GM23338 (cell line): ENCODE measurements at regions not wholly inside any gene's neighbourhood (a gene's known extent, or its start where the extent isn't known, plus 50 kb on each side); places are given as distances from the start of the nearest gene placed in this dataset.

Experiments
- ATAC-seq: fragments of 200-7000 bp; cut with Tn5 transposase; 3 replicates; pipeline ENCODE4 v1.9.1; 2020
- DNase-seq: peaks from one replicate; pipeline ENCODE4 v3.0.0-alpha.2; 2015; ENCODE audit warnings: low spot score
- H2AFZ ChIP-seq: fragments of 200-600 bp; sonication (generic); 2 replicates; pipeline ENCODE4 v1.8.0; 2016; ENCODE audit warnings: antibody characterized with exemption, mild to moderate bottlenecking, moderate library complexity
- H3F3A ChIP-seq: fragments of 200-600 bp; sonication (generic); replicated peaks from 2 replicates; pipeline ENCODE4 v1.8.0; 2017; ENCODE audit warnings: antibody characterized with exemption, mixed run types, low read depth
- H3K27ac ChIP-seq: fragments of 200-600 bp; sonication (generic); 2 replicates; pipeline ENCODE4 v1.6.1; 2016; ENCODE audit warnings: low read depth
- H3K27me3 ChIP-seq: fragments of 200-600 bp; sonication (generic); 2 replicates; pipeline ENCODE4 v1.8.0; 2016; ENCODE audit warnings: mild to moderate bottlenecking, mixed run types, moderate library complexity; ENCODE audit not compliant: insufficient read depth
- H3K36me3 ChIP-seq: fragments of 200-600 bp; sonication (generic); 2 replicates; pipeline ENCODE4 v1.8.0; 2016; ENCODE audit warnings: mild to moderate bottlenecking; ENCODE audit not compliant: insufficient read depth
- H3K4me1 ChIP-seq: fragments of 200-600 bp; sonication (generic); 2 replicates; pipeline ENCODE4 v1.8.0; 2016; ENCODE audit warnings: mild to moderate bottlenecking, moderate library complexity; ENCODE audit not compliant: insufficient read depth
- H3K4me2 ChIP-seq: fragments of 200-600 bp; sonication (generic); 2 replicates; pipeline ENCODE4 v1.7.1; 2017; ENCODE audit warnings: mixed run types
- H3K4me3 ChIP-seq: fragments of 200-600 bp; sonication (generic); 2 replicates; pipeline ENCODE4 v1.6.1; 2016; ENCODE audit warnings: mixed run types
- H3K79me2 ChIP-seq: fragments of 200-600 bp; sonication (generic); replicated peaks from 2 replicates; pipeline ENCODE4 v1.8.0; 2017; ENCODE audit warnings: mild to moderate bottlenecking; ENCODE audit not compliant: insufficient read depth
- H3K9me2 ChIP-seq: fragments of 200-600 bp; sonication (generic); 2 replicates; pipeline ENCODE4 v1.8.0; 2017; ENCODE audit not compliant: insufficient read depth
- H4K20me1 ChIP-seq: fragments of 200-600 bp; sonication (generic); replicated peaks from 2 replicates; pipeline ENCODE4 v1.8.0; 2017; ENCODE audit warnings: mild to moderate bottlenecking; ENCODE audit not compliant: insufficient read depth
- H3K27ac Mint-ChIP-seq: 2 replicates; pipeline ENCODE4 v1.8.0; 2020; ENCODE audit warnings: inconsistent platforms, mild to moderate bottlenecking, moderate library complexity, mixed read lengths
- H3K27me3 Mint-ChIP-seq: 3 replicates; pipeline ENCODE4 v1.8.0; 2022; ENCODE audit warnings: low read depth, mild to moderate bottlenecking, moderate library complexity, mixed read lengths, inconsistent platforms; ENCODE audit not compliant: insufficient read depth, poor library complexity
- H3K36me3 Mint-ChIP-seq: 3 replicates; pipeline ENCODE4 v1.8.0; 2021; ENCODE audit warnings: low read depth, mild to moderate bottlenecking, inconsistent platforms, moderate library complexity, mixed read lengths
- H3K4me1 Mint-ChIP-seq: 3 replicates; pipeline ENCODE4 v1.8.0; 2020; ENCODE audit warnings: mild to moderate bottlenecking, inconsistent platforms, mixed read lengths
- H3K4me3 Mint-ChIP-seq: 3 replicates; pipeline ENCODE4 v1.8.0; 2021; ENCODE audit warnings: moderate library complexity, mild to moderate bottlenecking, inconsistent platforms, mixed read lengths
- H3K9me3 Mint-ChIP-seq: 3 replicates; pipeline ENCODE4 v1.8.0; 2020; ENCODE audit warnings: moderate library complexity, mild to moderate bottlenecking, inconsistent platforms, mixed read lengths
- CREB1 ChIP-seq: fragments of 250-450 bp; sonication (Bioruptor Pico); IDR thresholded peaks from 2 replicates; pipeline ENCODE4 v1.5.0; 2020; ENCODE audit warnings: low read depth, mild to moderate bottlenecking, moderate library complexity
- CTCF ChIP-seq, 2 experiments: fragments of 200-600 bp in 1 of 2; sonication (generic) in 1 of 2; conservative IDR thresholded peaks; 2 replicates each; pipeline versions ENCODE4 v1.5.1 to v1.6.1; 2016 to 2017; ENCODE audit warnings: antibody characterized with exemption in 2 of 2, low read depth in 2 of 2, mild to moderate bottlenecking in 2 of 2, moderate library complexity in 1 of 2
- ETS1 ChIP-seq: IDR thresholded peaks from 2 replicates; pipeline ENCODE4 v1.6.1; 2016; ENCODE audit warnings: antibody characterized with exemption
- EZH2 ChIP-seq: fragments of 200-600 bp; sonication (generic); IDR thresholded peaks from one replicate; pipeline ENCODE4 v1.8.0; 2017; ENCODE audit warnings: antibody characterized with exemption, mild to moderate bottlenecking, low read depth; ENCODE audit not compliant: unreplicated experiment
- REST ChIP-seq: IDR thresholded peaks from one replicate; pipeline ENCODE4 v1.6.1; 2018; ENCODE audit warnings: antibody characterized with exemption; ENCODE audit not compliant: unreplicated experiment
- ZNF114 ChIP-seq: fragments of 250-450 bp; sonication (Bioruptor Pico); IDR thresholded peaks from 2 replicates; pipeline ENCODE4 v1.5.0; 2020; ENCODE audit warnings: mild to moderate bottlenecking, moderate library complexity
- ZNF331 ChIP-seq: fragments of 250-450 bp; sonication (Bioruptor Pico); IDR thresholded peaks from 2 replicates; pipeline ENCODE4 v1.5.0; 2020; ENCODE audit warnings: low read depth, mild to moderate bottlenecking, moderate library complexity
- ZNF462 ChIP-seq: fragments of 250-450 bp; sonication (Bioruptor Pico); IDR thresholded peaks from 2 replicates; pipeline ENCODE4 v1.5.0; 2020; ENCODE audit warnings: mild to moderate bottlenecking, moderate library complexity

- TF ChIP-seq ZNF114 (CRISPR knock-in tag) (no peak), EZH2 (no peak), CTCF (conservative IDR thresholded peaks at IDR 0.05; ENCODE audit: low read depth in 2 of 2) (no peak), CREB1 (CRISPR knock-in tag) (no peak)
Observed at GRCh38 chr12:67742461-67742860, 93.9 kb downstream of the DYRK2 start (continued).

GRCh38 chr12:67747869-67748742, 99.6 kb downstream of the DYRK2 start:
- Mint-ChIP-seq H3K4me1 (no peaks in the 10 kb centered on the region; the same call in 2 of the 3 replicates), H3K9me3 (peaks cover 6% of the 10 kb centered on the region; the same call in 2 of the 3 replicates), H3K36me3 (no peaks in the 10 kb centered on the region), H3K4me3 (no peak overlapping the region), H3K27me3 (peaks cover 1% of the 10 kb centered on the region), H3K27ac (no peak overlapping the region)
- H3K79me2 ChIP-seq: no peaks in the 10 kb centered on the region
- no peaks in the 10 kb centered on the region for H4K20me1 ChIP-seq
- H3K36me3 ChIP-seq: no peaks in the 10 kb centered on the region; the same call in 1 of the 2 replicates
- no peak overlapping the region for H3K4me3 ChIP-seq
- H3K4me1 ChIP-seq: peaks cover 6% of the 10 kb centered on the region; the same call in 1 of the 2 replicates
- no peak overlapping the region for H3K4me2 ChIP-seq
- H3F3A ChIP-seq: no peaks in the 10 kb centered on the region
- H3K27me3 ChIP-seq: no peaks in the 10 kb centered on the region
- no peak overlapping the region for H2AFZ ChIP-seq
- no peak for ATAC-seq
- no peak overlapping the region for H3K27ac ChIP-seq
- peaks cover 9% of the 10 kb centered on the region for H3K9me2 ChIP-seq
- DNase-seq: no peak
- no peak for TF ChIP-seq CTCF (conservative IDR thresholded peaks at IDR 0.05; ENCODE audit: low read depth in 2 of 2)
- no peak for TF ChIP-seq ETS1
- no peak for TF ChIP-seq REST
- no peak for TF ChIP-seq ZNF462 (CRISPR knock-in tag)
- no peak for TF ChIP-seq ZNF331 (CRISPR knock-in tag)
